GM21423 (cell line): ENCODE measurements at regions not wholly inside any gene's neighbourhood (a gene's known extent, or its start where the extent isn't known, plus 50 kb on each side); places are given as distances from the start of the nearest gene placed in this dataset.
"Not testable (repeated sequence)": the region's sequence is repeated elsewhere in the genome, so short reads cannot be mapped to it uniquely, and the experiment has no call there.

ENCODE experiments used
- ATAC-seq: cut with Tn5 transposase; IDR thresholded peaks from one replicate; pipeline ENCODE4 v1.9.1; 2021; ENCODE audit warnings: mild to moderate bottlenecking, moderate library complexity; ENCODE audit not compliant: unreplicated experiment

- no peak for ATAC-seq
Observed at GRCh38 chr6:1230689-1231605, 81.0 kb upstream of the FOXQ1 start.

- ATAC-seq = no peak
Observed at GRCh38 chr6:1230281-1230680, 81.6 kb upstream of the FOXQ1 start.

GRCh38 chr6:1229808-1230207 lies 82.1 kb upstream of the FOXQ1 start:
- no peak for ATAC-seq

- no peak for ATAC-seq
Observed at GRCh38 chr6:1229301-1229700, 82.6 kb upstream of the FOXQ1 start.

GRCh38 chr6:1228754-1229191 lies 83.1 kb upstream of the FOXQ1 start:
- ATAC-seq = no peak

- no peak for ATAC-seq
Observed at GRCh38 chr6:1227935-1228753, 83.8 kb upstream of the FOXQ1 start.

GRCh38 chr6:1227600-1227934 lies 84.3 kb upstream of the FOXQ1 start:
- no peak for ATAC-seq

GRCh38 chr6:1226277-1227099 lies 85.4 kb upstream of the FOXQ1 start:
- ATAC-seq = no peak

GRCh38 chr6:1224514-1224913 lies 87.4 kb upstream of the FOXQ1 start:
- ATAC-seq = no peak

GRCh38 chr6:1222728-1223595 lies 88.9 kb upstream of the FOXQ1 start:
- no peak for ATAC-seq

- ATAC-seq = no peak
Observed at GRCh38 chr6:1217396-1217795, 94.5 kb upstream of the FOXQ1 start.

- no peak for ATAC-seq
Observed at GRCh38 chr6:1216488-1216974, 95.4 kb upstream of the FOXQ1 start.

- ATAC-seq = no peak
Observed at GRCh38 chr6:1215884-1216487, 95.9 kb upstream of the FOXQ1 start.

- ATAC-seq = no peak
Observed at GRCh38 chr6:1215023-1215422, 96.9 kb upstream of the FOXQ1 start.

- no peak for ATAC-seq
Observed at GRCh38 chr6:1212919-1213318, 99.0 kb upstream of the FOXQ1 start.

GRCh38 chr6:1212138-1212537 lies 99.8 kb upstream of the FOXQ1 start:
- ATAC-seq = not testable (repeated sequence)

GRCh38 chr6:1210631-1211030 lies 101.3 kb upstream of the FOXQ1 start:
- ATAC-seq = not testable (repeated sequence)

- no peak for ATAC-seq
Observed at GRCh38 chr6:1208876-1209275, 103.0 kb upstream of the FOXQ1 start.

GRCh38 chr6:1203546-1203945 lies 108.4 kb upstream of the FOXQ1 start:
- ATAC-seq = no peak

GRCh38 chr6:1202201-1202600 lies 109.7 kb upstream of the FOXQ1 start:
- no peak for ATAC-seq
